Trophoblast cell (in vitro differentiated cells and primary cell): ENCODE measurements at regions not wholly inside any gene's neighbourhood (a gene's known extent, or its start where the extent isn't known, plus 50 kb on each side); places are given as distances from the start of the nearest gene placed in this dataset.

Experiments
- DNase-seq, 2 donors: peaks; one replicate each; pipeline ENCODE4 v3.0.0-alpha.2; 2016
- H2AFZ ChIP-seq: 2 replicates; pipeline ENCODE4 v1.6.1; 2013; ENCODE audit warnings: low read length, moderate library complexity, mild to moderate bottlenecking; ENCODE audit not compliant: insufficient read depth, poor library complexity
- H2AK5ac ChIP-seq: 2 replicates; pipeline ENCODE4 v1.6.1; 2013; ENCODE audit warnings: mild to moderate bottlenecking, low read length
- H2BK120ac ChIP-seq: 2 replicates; pipeline ENCODE4 v1.6.1; 2013; ENCODE audit warnings: low read length, mild to moderate bottlenecking, moderate library complexity; ENCODE audit not compliant: insufficient read depth, poor library complexity
- H2BK12ac ChIP-seq: 2 replicates; pipeline ENCODE4 v1.6.1; 2013; ENCODE audit warnings: mild to moderate bottlenecking, low read length, moderate library complexity
- H2BK5ac ChIP-seq: 2 replicates; pipeline ENCODE4 v1.6.1; 2013; ENCODE audit warnings: low read length, low read depth, moderate library complexity, mild to moderate bottlenecking; ENCODE audit not compliant: poor library complexity
- H3K14ac ChIP-seq: 2 replicates; pipeline ENCODE4 v1.6.1; 2013; ENCODE audit warnings: mild to moderate bottlenecking, low read length
- H3K18ac ChIP-seq: 2 replicates; pipeline ENCODE4 v1.6.1; 2013; ENCODE audit warnings: mild to moderate bottlenecking, low read length
- H3K23ac ChIP-seq: 2 replicates; pipeline ENCODE4 v1.6.1; 2013; ENCODE audit warnings: low read length
- H3K27ac ChIP-seq: 2 replicates; pipeline ENCODE4 v1.5.1; 2013; ENCODE audit warnings: low read depth, mild to moderate bottlenecking, inconsistent platforms, low read length, moderate library complexity
- H3K27me3 ChIP-seq: 2 replicates; pipeline ENCODE4 v1.6.1; 2013; ENCODE audit warnings: inconsistent platforms, mild to moderate bottlenecking, low read length, moderate library complexity; ENCODE audit not compliant: insufficient read depth
- H3K36me3 ChIP-seq, 2 experiments: 1 replicate in 1 of 2; 2 replicates in 1 of 2; pipeline ENCODE4 v1.6.1; 2013; ENCODE audit warnings: low read length in 2 of 2, mild to moderate bottlenecking in 2 of 2, moderate library complexity in 1 of 2; ENCODE audit not compliant: insufficient read depth in 2 of 2, control insufficient read depth in 1 of 2
- H3K4ac ChIP-seq: 2 replicates; pipeline ENCODE4 v1.6.1; 2013; ENCODE audit warnings: low read depth, mild to moderate bottlenecking, low read length, moderate library complexity
- H3K4me1 ChIP-seq, 2 experiments: 1 replicate in 1 of 2; 2 replicates in 1 of 2; pipeline ENCODE4 v1.6.1; 2013; ENCODE audit warnings: low read length in 2 of 2, mild to moderate bottlenecking in 2 of 2, moderate library complexity in 1 of 2; ENCODE audit not compliant: insufficient read depth in 2 of 2, control insufficient read depth in 1 of 2
- H3K4me2 ChIP-seq: 2 replicates; pipeline ENCODE4 v1.6.1; 2013; ENCODE audit warnings: inconsistent platforms, mild to moderate bottlenecking, low read length, moderate library complexity
- H3K4me3 ChIP-seq: 2 replicates; pipeline ENCODE4 v1.5.1; 2013; ENCODE audit warnings: mild to moderate bottlenecking, low read depth, low read length, inconsistent platforms
- H3K79me1 ChIP-seq: one replicate; pipeline ENCODE4 v1.6.1; 2013; ENCODE audit warnings: low read length
- H3K79me2 ChIP-seq: 2 replicates; pipeline ENCODE4 v1.6.1; 2013; ENCODE audit warnings: low read length, mild to moderate bottlenecking; ENCODE audit not compliant: control insufficient read depth, insufficient read depth, poor library complexity
- H3K9ac ChIP-seq: 2 replicates; pipeline ENCODE4 v1.6.1; 2013; ENCODE audit warnings: mild to moderate bottlenecking, low read length
- H3K9me3 ChIP-seq: 2 replicates; pipeline ENCODE4 v1.6.1; 2013; ENCODE audit warnings: low read depth, mild to moderate bottlenecking, control low read depth, inconsistent platforms, low read length; ENCODE audit not compliant: insufficient read depth
- H4K12ac ChIP-seq: 2 replicates; pipeline ENCODE4 v1.6.1; 2013; ENCODE audit warnings: low read depth, mild to moderate bottlenecking, low read length, moderate library complexity
- H4K8ac ChIP-seq: 2 replicates; pipeline ENCODE4 v1.6.1; 2013; ENCODE audit warnings: low read depth, mild to moderate bottlenecking, low read length, moderate library complexity
- H4K91ac ChIP-seq: one replicate; pipeline ENCODE4 v1.6.1; 2013; ENCODE audit warnings: low read depth, mild to moderate bottlenecking, low read length, moderate library complexity
- WGBS: extraction: QIAGEN DNeasy Blood & Tissue Kit; methylation state at CpG from one replicate; pipeline ENCODE4 v1.1.7; 2013; ENCODE audit warnings: missing lambda C conversion rate; ENCODE audit not compliant: insufficient read length, insufficient coverage; ENCODE audit errors: extremely low coverage; 5-methylcytosine and 5-hydroxymethylcytosine counted together

GRCh38 chr13:48602296-48603016 is 51.3 kb upstream of the CYSLTR2 start:
- Histone ChIP-seq H3K18ac (peak overlapping the region; percentile 6), H3K79me2 (no peaks in the 10 kb centered on the region), H3K27me3 (no peaks in the 10 kb centered on the region), H3K4me2 (no peak overlapping the region), H3K14ac (peak overlapping the region; percentile 6), H2AFZ (peak overlapping the region; percentile 11), H2BK120ac (no peak overlapping the region), H4K8ac (no peak overlapping the region), H2BK5ac (peak overlapping the region; percentile 33), H3K4me1 (peaks cover 9 to 15% of the 10 kb centered on the region in 2 experiments), H3K36me3 (peaks cover 0 to 1% of the 10 kb centered on the region in 2 experiments), H3K79me1 (peaks cover 7% of the 10 kb centered on the region), H4K12ac (no peak overlapping the region), H3K27ac (peak overlapping the region; percentile 3), H2AK5ac (no peak overlapping the region), H3K23ac (no peak overlapping the region), H3K9ac (no peak overlapping the region), H4K91ac (no peak overlapping the region), H2BK12ac (no peak overlapping the region), H3K4me3 (no peak overlapping the region), H3K4ac (peak overlapping the region; percentile 9), H3K9me3 (peaks cover 5% of the 10 kb centered on the region)
- DNase-seq, result peak; percentile 61 to 83
- no CpG with 5 or more reads among the region's 8 CpGs for WGBS

DNA sequence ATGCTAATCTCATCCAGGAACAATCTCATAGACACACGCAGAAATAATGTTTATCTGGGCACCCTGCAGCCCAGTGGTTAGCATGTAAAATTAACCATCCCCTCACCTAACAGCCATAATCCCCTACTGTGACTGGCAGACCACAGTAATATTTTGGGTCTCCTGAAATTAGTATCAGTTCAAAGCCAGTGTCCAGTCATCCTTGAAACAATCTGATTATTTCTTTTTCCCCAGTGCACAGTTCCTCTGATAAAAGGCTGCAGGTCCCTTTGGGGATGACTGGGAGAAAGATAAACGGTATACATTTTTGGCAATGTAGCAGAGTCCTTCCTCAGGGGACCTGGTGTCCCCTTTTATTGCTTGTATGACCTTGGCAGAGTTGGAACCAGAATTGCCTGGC is 50.4 kb upstream of the CYSLTR2 start:
- DNase-seq, result no peak
- H2AFZ ChIP-seq, result no peak overlapping the region
- H3K9me3 ChIP-seq, result peaks cover 5% of the 10 kb centered on the region
- H3K79me2 ChIP-seq, result no peaks in the 10 kb centered on the region
- H3K4me1 ChIP-seq, result peaks cover 9 to 15% of the 10 kb centered on the region in 2 experiments
- H3K36me3 ChIP-seq, result peaks cover 0 to 1% of the 10 kb centered on the region in 2 experiments
- H3K4ac ChIP-seq, result no peak overlapping the region
- no peak overlapping the region for H3K9ac ChIP-seq
- H3K27me3 ChIP-seq, result no peaks in the 10 kb centered on the region
- H4K91ac ChIP-seq, result peak overlapping the region; percentile 2
- no peak overlapping the region for H2BK5ac ChIP-seq
- H3K4me2 ChIP-seq, result no peak overlapping the region
- no peak overlapping the region for H3K18ac ChIP-seq
- peaks cover 7% of the 10 kb centered on the region for H3K79me1 ChIP-seq
- no peak overlapping the region for H3K23ac ChIP-seq
- no peak overlapping the region for H3K14ac ChIP-seq
- H2AK5ac ChIP-seq, result no peak overlapping the region
- peak overlapping the region; percentile 16 for H2BK120ac ChIP-seq
- H4K8ac ChIP-seq, result no peak overlapping the region
- H2BK12ac ChIP-seq, result peak overlapping the region; percentile 58
- H3K27ac ChIP-seq, result no peak overlapping the region
- H3K4me3 ChIP-seq, result no peak overlapping the region
- H4K12ac ChIP-seq, result no peak overlapping the region
- no CpG with 5 or more reads among the region's 2 CpGs for WGBS
